ENCODE measurements at regions not wholly inside any gene's neighbourhood (a gene's known extent, or its start where the extent isn't known, plus 50 kb on each side); places are given as distances from the start of the nearest gene placed in this dataset.

DNA sequence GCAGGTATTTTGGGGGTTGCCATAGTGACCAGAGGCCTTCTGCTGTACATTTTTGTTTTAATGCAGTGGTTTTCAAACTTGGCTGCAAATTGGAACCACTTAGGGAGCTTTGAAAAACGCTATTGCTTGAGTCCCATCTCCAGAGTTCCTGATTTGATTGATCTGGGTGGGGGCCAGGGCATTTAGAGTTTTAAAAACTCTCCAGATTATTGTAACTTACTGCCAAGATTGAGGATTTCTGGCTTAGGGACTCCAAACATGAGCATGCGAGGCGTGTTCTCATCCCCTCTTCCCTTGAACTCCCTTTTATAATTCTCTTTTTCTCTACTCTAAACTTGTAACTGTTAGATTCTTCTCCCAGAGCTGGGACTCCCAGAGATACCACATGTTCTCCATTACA, 340.8 kb upstream of the SUCLG2 start:
- intact Hi-C loops (cut with DNase I): no loop called here

GRCh38 chr3:67986706-67987105, 332.3 kb upstream of the SUCLG2 start:
- 66 to 68% methylated on average over 4 of the region's 4 CpGs for WGBS, 2 donors
- Histone ChIP-seq H3K4me1 (no peaks in the 10 kb centered on the region), H3K4me3 (no peak overlapping the region), H3K27me3 (no peaks in the 10 kb centered on the region), H3K9me3 (no peaks in the 10 kb centered on the region), H3K27ac (no peak overlapping the region), H3K36me3 (no peaks in the 10 kb centered on the region)
- TF ChIP-seq, protein P1, sequence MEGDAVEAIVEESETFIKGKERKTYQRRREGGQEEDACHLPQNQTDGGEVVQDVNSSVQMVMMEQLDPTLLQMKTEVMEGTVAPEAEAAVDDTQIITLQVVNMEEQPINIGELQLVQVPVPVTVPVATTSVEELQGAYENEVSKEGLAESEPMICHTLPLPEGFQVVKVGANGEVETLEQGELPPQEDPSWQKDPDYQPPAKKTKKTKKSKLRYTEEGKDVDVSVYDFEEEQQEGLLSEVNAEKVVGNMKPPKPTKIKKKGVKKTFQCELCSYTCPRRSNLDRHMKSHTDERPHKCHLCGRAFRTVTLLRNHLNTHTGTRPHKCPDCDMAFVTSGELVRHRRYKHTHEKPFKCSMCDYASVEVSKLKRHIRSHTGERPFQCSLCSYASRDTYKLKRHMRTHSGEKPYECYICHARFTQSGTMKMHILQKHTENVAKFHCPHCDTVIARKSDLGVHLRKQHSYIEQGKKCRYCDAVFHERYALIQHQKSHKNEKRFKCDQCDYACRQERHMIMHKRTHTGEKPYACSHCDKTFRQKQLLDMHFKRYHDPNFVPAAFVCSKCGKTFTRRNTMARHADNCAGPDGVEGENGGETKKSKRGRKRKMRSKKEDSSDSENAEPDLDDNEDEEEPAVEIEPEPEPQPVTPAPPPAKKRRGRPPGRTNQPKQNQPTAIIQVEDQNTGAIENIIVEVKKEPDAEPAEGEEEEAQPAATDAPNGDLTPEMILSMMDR (IDR thresholded peaks at IDR 0.05): no peak
- no peak for TF ChIP-seq POLR2A (IDR thresholded peaks at IDR 0.05)
- no peak for DNase-seq
- intact Hi-C loops (cut with DNase I): no loop called here

More for the DNA sequence above, 340.8 kb upstream of the SUCLG2 start:
- H3K9me3 ChIP-seq: no peaks in the 10 kb centered on the region
- WGBS, 2 donors: 38 to 44% methylated on average over 3 of the region's 3 CpGs
- H3K27ac ChIP-seq: no peak overlapping the region
- TF ChIP-seq, protein P1 (IDR thresholded peaks at IDR 0.05): no peak
- TF ChIP-seq POLR2A (IDR thresholded peaks at IDR 0.05): no peak
- H3K4me3 ChIP-seq: no peak overlapping the region
- DNase-seq: no peak
- no peaks in the 10 kb centered on the region for H3K27me3 ChIP-seq
- H3K36me3 ChIP-seq: no peaks in the 10 kb centered on the region
- H3K4me1 ChIP-seq: no peaks in the 10 kb centered on the region

DNA sequence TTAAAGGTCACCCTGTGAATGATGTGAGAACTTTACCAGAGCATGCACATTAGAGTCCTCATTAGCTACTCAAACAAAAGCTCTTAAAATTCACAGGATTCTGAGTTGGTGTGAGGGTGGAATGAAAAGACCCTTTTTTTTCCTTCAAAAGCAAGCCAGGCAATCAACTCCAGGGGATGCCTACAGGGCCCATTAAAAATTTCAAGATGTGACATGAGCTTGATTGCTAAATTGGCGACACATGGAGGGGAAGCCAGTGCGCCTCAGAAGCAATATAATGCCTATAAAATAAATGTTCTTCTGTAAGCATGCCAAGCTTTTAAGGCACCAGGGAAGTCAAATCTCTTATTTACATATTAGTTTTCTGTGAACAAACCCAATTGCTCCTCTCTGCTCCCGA, 328.8 kb upstream of the SUCLG2 start:
- 72 to 78% methylated on average over 3 of the region's 3 CpGs for WGBS, 2 donors
- TF ChIP-seq POLR2A (IDR thresholded peaks at IDR 0.05): no peak
- TF ChIP-seq, protein P1 (IDR thresholded peaks at IDR 0.05): no peak
- Histone ChIP-seq H3K4me1 (no peaks in the 10 kb centered on the region), H3K9me3 (no peaks in the 10 kb centered on the region), H3K4me3 (no peak overlapping the region), H3K27ac (no peak overlapping the region), H3K36me3 (no peaks in the 10 kb centered on the region), H3K27me3 (no peaks in the 10 kb centered on the region)
- DNase-seq: no peak
- intact Hi-C loops (cut with DNase I): no loop called here

DNA sequence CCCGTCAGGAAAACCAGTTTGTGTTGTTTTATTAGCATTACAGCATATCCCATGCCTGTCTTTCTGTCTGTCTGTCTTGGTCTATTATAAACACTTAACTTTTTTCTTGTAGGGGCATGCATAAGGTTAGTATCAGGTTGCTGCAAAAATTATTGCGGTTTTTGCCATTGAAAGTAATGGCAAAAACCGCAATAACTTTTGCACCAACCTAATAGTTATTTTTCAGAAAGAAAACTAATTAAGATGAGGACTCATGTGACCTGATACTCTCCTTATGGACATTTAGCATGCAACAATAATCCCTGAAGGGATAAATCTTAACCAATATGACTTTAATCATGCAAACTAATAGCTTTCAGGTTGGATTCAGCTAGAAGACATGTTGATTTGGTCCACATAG, 326.7 kb upstream of the SUCLG2 start:
- no peaks in the 10 kb centered on the region for H3K36me3 ChIP-seq
- no peak overlapping the region for H3K27ac ChIP-seq
- no peak for DNase-seq
- intact Hi-C loops (cut with DNase I): no loop called here
- H3K4me1 ChIP-seq: no peaks in the 10 kb centered on the region
- H3K27me3 ChIP-seq: no peaks in the 10 kb centered on the region
- no peak overlapping the region for H3K4me3 ChIP-seq
- TF ChIP-seq POLR2A (IDR thresholded peaks at IDR 0.05): no peak
- TF ChIP-seq, protein P1 (IDR thresholded peaks at IDR 0.05): no peak
- 61 to 79% methylated on average over 3 of the region's 3 CpGs for WGBS, 2 donors
- H3K9me3 ChIP-seq: no peaks in the 10 kb centered on the region

DNA sequence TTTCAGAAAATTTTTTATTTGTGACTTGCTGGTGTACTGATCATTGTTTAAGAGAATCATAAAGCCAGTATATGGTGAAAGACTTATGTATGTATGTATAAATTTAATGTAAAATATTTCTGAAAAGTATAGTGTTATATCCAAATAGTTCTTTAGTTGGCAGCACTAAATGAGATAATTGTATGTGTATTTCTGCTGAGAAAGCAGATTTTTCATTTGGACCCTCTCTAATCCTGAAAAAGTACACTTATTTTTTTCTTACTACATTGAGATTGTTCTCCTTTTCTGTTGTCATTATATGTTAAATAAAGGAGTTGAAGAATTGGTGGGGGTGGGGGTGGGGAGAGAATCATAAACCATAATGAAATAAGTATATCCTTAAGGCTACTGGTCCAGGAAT, 324.9 kb upstream of the SUCLG2 start:
- no peak for DNase-seq
- Histone ChIP-seq H3K36me3 (no peaks in the 10 kb centered on the region), H3K27me3 (no peaks in the 10 kb centered on the region), H3K4me3 (no peak overlapping the region), H3K4me1 (no peaks in the 10 kb centered on the region), H3K9me3 (no peaks in the 10 kb centered on the region), H3K27ac (no peak overlapping the region)
- no peak for TF ChIP-seq POLR2A (IDR thresholded peaks at IDR 0.05)
- TF ChIP-seq, protein P1 (IDR thresholded peaks at IDR 0.05): no peak
- intact Hi-C loops (cut with DNase I): no loop called here
